CD4-positive, alpha-beta T cell treated with Interleukin-21 for 1 hour (primary cell): ENCODE measurements at regions not wholly inside any gene's neighbourhood (a gene's known extent, or its start where the extent isn't known, plus 50 kb on each side); places are given as distances from the start of the nearest gene placed in this dataset.
"Not testable (repeated sequence)": the region's sequence is repeated elsewhere in the genome, so short reads cannot be mapped to it uniquely, and the experiment has no call there.

ENCODE experiments used
- DNase-seq: peaks from one replicate; pipeline ENCODE4 v3.0.0-alpha.2; 2020

DNA sequence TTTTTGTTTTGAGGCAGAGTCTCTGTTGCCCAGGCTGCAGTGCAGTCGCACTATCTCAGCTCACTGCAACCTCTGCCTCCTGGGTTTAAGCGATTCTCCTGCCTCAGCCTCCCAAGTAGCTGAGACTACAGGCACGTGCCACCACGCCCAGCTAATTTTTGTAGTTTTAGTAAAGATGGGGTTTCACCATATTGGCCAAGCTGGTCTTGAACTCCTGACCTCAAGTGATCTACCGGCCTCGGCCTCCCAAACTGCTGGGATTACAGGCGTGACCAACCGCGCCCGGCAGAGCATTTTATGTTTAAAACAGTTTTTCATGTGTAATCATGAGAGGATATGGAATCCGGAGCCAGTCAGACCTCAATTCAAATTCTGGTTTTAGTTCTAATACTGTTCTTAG lies 94.0 kb upstream of the CHD2 start:
- not testable (repeated sequence) for DNase-seq

DNA sequence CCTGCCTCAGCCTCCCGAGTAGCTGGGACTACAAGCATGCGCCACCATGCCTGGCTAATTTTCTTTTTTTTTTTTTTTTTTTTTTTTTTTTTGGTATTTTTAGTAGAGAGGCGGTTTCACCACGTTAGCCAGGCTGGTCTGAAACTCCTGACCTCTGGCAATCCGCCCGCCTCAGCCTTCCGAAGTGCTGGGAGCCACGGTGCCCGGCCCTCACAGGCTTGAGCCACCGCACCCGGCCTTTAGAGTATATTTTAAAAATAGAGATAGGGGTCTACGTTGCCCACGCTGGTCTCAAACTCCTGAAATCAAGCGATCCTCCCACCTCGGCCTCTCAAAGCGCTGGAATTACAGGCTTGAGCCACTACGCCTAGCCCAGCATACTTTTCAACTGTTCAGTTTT lies 93.4 kb upstream of the CHD2 start:
- DNase-seq: no peak

DNA sequence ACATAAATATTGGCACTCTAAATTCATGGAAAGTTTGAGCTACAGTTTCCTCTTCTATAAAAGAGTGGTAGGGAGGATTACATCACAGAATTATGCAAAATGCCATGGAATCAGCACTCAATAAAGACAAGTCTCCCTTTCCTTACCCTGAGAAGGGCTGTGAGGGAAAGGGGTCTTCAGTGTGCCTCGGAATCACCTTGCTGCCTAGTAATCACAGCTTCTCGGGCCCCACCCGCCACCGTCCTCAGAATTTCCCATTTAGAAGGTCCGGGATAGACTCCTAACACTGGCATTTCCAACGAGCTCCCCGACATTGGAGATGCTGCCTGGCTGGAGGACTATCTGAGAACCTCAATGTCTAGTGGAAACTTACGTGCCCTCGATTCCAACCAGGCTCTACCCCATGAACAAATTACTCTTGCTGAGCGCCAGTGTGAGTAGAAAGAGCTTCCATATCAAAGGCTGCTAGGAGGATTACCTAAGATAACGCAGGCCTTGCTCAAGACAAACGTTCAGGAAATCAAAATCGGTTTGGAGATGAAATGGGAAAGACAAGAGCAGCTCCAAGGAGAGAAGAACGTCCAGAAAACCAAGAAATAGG lies 92.1 kb upstream of the CHD2 start:
- peak; percentile 38 for DNase-seq

DNA sequence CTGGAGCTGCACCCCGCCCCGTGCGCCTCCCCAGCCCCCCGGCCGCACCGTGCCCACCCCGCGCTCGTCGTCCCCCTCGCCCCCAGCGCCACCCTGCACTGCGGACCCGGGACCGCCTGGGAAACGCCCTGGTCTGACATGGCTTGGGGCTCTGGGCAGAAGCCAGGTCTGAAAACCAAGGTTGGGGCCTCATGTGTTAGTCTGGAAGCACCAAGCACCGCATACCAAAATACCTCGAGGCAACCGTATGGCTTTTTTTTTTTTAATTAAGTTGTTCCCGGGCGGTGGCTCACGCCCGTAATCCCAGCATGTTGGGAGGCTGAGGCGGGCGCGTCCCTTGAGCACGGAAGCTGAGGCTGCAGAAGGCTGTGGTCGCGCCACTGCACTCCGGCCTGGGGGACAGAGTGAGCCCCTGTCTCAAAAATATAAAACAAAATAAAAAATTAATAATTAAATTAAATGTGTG lies 91.5 kb upstream of the CHD2 start:
- DNase-seq: no peak

DNA sequence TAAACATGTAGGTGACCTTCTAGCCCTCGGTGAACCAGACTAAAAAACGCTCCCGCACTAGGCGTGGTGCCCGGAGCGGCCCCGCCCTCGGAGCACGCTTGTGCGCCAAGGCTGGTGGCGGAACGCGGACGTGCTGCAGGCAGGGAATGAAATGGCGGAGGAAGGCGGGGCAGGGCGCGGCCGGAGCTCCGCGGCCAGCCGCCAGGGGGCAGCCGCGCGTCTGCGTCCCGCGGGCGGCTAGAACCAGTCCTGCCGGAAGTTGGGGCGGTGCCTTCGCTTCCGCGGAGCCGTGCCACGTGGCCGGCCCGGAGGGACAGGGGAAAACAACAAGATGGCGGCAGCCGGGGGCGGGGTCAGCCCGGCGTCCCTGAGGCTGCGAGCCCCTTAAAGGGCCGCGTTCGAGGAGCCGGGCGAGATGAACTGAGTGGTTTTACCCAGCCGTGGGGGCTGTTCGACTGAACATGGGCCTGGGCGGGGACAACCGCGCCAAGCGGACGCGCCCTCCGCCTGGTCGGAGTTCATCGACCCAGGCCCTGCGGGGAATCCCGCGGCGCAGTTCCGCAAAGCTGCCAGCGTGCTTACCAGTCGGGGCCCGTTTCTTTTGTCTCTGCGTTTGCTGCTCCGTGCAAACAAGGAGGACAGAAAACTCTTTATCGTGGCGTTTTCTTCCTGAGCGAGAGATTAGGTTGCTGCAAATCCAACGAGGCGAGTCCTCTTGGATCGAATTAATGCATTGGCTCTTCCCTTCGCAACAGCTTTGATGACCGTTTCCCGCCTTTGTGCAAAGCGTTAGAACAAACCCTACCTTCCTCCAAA lies 90.9 kb upstream of the CHD2 start:
- peak; percentile 98 for DNase-seq

DNA sequence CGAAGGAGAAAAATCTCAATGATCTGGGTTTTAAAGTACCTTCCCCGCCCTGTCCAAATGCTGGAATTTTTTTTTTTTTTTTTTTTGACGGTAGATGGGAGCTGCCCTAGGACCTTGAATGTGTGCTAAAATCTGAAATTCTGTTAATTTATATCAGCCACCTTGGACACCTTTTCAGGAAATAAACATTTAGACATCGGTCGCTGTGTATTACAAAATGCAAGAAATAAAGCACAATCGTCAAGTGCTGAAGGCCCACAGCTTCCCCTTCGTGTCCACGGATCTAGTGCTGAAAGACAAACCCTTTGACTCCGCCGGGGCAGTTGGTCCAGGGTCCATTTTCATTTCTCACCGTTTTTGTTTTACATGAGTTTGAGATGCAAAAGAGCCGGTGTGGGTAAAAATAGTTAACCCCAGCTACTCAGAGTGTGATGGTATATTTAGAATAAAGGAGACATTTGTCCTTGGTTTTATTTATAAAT lies 90.2 kb upstream of the CHD2 start:
- peak; percentile 50 for DNase-seq

DNA sequence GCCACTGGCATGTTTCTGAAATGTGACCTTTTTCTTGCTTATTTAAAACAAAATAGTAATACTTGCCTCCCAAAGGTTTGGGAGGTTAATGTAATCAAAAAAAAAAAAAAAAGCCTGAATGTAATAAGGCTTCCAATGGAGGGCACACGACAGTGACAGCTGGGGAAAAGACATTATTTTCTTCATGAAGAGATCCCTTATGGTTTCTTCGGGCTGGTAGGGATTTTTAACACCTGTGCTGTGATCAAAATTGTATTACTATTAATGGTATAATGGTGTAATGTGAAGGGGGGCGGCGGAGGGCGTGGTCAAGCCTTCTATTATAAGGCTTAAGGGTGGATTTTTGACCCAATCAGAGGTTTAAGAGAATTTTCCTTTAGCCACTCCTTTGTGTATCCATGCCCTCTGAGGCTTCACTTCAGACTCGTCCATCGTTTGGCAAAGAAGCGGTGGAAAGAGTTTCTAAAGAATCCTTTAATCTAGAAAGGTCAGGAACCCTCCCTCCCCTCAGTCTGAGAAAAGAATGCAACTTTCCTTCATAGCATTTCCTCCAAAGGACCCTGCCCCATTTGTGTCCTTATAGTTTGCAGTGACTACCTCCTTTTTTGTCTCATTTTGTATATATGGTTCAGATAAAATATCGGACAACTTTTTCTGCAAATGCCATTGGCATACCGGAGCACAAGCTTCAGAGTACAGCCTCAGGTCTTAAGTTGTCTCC lies 89.5 kb upstream of the CHD2 start:
- DNase-seq: peak; percentile 37

DNA sequence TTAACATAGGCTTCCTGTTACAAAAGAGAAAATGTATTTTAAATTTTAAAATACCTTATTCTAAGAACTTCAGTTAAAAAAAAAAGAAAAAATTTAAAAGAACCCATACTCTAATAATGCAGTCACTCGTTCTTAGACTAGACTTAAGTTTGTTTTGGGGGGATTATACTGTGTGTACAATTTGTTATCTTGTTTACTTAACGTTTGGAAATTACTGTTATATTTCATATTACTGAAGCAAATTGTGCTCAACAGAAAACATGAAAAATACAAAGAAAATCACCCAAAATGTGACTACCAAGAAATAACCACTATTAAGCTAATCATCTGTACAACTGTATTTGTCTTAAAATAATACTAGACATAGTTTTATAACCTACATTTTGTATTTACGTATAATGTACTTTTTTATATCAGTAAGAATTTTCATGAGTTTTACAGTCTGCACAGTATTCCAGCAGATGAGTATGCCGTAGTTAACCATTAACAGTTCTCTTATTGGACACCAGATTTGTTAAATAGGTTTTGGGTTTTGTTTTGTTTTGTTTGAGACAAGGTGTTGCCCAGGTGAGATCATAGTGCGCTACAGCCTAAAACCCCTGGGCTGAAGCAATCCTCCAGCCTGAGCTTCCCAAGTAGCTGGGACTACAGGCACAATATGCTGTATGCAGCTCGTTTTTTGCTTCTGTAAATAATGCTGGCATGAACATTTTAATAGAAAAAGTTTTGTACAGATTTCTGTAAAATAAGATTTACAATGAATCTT lies 88.8 kb upstream of the CHD2 start:
- DNase-seq: peak; percentile 52

DNA sequence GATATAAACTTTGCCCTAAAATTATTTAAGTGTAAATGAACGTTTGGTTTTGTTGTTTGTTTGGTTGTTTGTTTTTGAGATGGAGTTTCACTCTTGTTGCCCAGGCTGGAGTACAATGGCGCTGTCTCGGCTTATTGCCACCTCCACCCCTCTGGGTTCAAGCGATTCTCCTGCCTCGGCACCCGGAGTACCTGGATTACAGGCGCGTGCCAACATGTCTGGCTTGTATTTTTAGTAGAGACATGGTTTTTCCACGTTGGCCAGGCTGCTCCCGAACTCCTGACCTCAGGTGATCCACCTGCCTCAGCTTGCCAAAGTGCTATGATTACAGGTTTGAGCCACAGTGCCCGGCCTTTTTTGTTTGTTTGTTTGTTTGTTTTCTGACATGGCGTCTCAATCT lies 87.9 kb upstream of the CHD2 start:
- no peak for DNase-seq

DNA sequence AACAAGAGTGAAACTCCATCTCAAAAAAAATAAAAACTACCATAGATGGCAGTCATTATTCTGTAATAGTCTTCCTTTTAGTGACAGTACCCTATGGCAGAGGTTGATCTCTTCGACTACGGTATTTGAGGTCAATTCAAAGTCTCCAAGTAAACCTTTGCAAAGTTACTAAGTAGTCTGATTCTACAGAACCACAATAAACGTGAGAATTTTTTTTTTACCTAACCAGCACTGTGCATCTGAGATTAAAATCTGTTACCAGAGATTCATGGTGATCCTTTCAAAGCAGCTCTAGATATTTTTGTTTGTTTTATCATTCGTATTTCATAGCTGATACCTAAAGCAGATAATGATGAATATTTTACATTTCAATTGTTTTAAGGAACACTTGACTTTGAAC lies 86.6 kb upstream of the CHD2 start:
- DNase-seq: peak; percentile 75

DNA sequence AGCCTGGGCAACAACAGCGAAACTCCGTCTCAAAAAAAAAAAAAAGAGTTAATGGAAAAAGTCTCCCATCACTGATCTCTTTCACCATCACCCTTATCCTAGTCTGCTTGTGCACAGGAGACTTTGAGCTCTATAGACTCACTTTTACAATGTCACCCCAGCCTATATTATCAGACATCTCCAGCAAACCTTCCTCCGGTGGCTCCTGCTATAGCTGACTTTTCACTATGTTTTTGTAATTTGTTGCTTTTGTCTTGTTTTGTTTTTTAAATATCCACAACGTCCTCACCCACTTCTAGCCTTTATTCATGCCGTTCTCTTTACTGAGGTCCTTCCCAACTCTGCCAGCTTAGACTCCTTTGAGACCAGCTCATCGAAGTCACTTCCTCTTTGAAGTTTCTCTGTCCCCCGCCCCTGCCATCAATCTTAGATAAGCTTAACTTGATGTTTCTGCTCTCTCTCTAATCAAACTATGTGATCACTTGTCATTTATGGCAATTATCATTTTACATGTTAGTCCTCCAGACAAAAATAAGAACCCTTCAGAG lies 82.7 kb upstream of the CHD2 start:
- DNase-seq: peak; percentile 26

DNA sequence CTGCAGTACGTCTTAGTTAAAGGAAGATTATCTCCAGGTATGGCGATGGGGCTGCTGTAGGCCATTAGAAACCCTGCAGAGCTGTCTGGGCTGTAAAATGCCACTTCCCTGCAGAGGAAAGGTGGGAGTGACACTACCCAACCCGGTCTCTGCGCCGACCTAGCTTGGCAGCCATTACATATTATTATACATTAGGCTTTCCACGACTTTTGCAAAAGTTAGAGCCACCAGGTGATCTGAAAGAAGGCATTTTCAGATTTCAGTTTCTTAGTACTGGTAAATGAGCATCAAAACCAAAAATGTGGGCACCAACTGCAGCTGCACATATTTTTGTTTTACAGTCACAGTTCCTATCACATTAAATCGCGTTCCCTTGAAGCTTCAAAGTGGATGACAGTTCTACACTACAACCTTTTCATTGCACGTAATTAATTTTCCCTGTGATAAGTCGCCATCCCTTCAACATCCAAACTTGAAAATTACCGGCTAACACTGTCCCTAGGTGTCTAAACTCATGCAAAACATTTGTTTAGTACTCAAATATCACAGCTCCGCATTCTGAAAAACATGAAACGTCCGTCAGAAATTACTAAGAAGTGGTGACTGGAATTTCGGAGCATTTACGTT lies 81.4 kb upstream of the CHD2 start:
- DNase-seq: no peak

DNA sequence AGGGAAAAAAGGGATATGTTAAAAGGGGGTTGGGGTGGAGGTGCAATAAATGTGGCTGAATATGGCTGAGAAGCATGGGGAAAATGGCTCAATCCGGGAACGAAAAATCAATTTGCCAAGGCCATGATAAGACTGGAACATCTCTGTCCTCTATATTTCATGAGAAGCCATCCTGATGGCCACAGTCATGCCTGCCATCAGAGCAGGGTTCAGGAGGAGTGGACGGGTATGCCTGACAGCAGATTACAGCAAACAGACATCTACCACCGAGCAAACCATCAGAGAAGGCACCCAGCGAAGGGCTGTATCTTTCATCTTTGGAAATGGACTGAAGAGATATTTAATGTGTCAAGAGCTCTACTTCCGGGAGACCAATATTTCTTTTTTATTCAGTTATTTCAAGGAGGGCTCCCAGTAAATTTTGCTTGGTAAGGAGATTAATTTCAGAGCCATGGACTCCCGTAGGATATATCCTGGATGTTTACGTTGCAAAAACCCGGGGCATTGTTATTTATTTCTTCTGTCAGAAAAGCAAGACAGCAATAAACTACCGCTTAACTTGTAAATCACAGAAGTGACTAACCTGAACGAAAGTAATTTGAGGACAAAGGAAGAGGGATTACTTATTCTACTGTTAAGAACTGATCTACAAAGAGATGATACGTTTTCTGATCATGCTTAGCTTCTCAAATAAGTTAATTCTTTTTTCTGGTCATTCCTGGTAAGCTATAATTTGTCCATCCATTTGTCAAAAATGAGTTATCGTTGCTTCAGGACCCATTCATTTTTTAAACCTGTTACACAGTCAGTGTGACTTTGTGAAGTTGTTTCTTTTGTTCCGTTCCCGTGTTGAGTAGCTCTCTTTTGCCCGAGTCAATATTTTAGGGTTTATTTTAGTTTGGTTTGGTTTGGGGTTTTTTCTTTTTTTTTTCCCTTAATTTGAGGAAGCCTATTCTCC lies 80.6 kb upstream of the CHD2 start:
- DNase-seq: no peak

DNA sequence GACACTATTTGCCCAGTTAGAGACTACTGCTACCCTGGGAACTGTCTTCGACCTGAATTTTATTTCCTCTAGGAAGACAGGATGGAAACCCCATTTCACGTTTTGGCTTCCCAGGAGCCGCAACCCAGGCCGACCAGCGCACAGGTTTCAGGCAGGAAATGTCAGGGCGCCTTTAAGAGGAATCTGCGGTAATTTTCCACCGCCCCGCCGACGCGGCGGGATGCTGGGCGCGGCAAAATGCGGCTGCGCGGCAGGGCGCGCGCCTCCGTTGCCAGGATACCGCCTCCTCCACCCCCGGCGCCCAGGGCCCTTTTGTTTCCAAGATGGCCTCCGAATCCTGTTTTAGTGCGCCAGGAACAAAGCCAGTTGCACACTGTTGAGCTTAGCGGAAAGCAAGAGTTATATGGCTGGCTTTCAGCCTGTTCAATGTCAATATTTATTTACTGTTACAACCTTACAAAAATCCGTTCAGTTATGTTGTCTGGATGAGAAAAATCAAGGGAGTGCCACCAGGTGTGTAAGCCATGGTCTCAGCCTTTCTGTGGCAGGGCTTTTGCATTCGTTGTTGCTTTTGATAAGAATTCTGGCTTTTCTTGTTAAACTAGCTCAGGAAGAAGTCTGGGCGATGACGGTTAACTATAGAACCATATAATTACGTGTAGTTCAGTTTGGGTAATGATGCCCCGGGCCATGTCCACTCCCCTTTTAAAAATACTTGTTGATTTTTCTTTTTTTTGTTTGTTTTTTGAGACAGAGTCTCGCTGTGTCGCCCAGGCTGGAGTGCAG lies 79.7 kb upstream of the CHD2 start:
- DNase-seq: peak; percentile 88

DNA sequence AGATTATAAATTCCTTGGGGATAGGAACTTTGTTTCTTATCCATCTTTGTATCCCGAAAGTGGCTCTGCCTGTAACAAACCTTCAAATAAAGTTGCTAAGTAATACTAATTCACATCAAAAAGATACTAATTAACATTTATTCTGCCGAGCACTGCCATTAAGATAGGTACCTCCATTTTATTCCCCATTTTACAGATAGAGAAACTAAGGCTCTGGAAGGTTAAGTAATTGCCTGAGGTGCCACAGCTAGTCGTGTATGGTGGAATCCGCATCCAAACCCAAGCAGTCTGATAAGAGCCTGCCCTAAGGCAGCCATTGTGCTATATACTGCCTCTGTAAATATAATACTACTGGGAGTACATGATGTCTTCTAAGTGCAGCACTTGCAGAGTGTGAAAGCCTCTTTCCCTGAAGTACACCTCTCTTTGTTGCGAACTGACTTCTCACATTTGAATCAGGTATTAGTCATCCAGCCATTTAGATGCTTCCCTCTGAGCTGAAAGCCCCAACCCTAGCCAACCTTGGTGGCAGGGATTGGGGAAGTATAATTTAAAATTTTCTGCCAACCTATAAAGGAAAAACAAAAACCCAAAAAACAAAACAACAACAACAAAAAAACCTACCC lies 78.5 kb upstream of the CHD2 start:
- no peak for DNase-seq

DNA sequence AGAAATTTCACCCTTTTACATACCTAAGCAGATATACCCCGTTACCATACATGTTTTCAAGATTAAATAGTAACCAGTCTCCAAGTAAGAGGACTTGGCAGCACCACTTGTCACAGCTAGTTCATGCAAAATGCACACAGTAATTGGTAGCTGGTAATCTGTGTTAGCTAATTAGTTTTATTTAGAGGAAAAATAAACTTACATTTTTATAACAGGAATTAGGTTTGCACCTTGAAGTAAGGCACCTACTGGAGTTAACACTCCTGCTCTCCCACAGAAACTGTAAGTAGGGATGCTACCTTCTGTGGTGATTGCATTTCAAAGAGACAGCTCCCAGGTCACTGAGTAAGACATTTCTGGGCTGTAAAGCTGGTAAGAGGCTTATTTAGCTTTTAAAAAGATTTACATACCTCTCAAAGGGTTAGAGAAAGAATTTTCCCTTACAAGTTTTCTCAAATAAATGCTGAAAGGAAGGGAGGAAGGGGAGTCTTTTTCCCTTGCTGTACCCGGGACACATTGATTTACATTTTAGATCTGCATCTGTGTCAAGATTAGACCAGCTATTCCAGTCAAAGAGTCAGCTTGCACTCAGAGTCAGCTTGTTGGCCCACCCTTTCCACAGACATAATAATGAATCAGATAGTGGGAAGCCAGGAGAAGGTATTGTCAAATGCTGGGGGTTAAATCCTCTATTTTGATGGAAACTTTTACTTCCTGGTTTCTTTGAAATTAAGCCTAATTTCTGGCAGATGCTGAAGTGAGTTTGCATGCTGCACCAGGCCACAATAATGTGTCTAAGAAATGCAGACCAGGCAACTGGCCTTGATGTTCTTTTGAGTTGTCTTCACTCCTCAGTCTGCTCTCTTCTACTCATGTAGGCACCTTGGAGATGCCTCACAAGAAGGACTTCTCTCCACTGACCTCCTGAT lies 77.6 kb upstream of the CHD2 start:
- DNase-seq: no peak

DNA sequence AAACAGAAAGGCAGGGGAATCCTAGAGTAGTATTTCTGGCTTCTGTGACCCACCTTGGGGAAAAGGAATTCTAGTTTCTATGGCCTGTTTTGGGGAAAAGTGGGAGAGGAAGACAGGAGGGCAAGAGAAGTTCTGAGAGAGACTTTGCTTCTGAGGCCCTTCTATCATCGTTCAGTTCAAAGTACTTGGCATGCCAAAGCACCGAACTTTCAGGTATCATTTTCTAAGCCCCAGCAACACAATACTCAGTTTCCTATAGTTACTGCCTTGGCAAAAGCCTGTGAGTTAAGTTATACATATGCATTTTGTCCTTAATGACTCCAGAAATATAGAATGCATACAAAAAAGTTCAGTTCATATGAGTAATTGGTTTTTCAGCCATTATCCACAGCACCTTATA lies 74.1 kb upstream of the CHD2 start:
- DNase-seq: no peak

DNA sequence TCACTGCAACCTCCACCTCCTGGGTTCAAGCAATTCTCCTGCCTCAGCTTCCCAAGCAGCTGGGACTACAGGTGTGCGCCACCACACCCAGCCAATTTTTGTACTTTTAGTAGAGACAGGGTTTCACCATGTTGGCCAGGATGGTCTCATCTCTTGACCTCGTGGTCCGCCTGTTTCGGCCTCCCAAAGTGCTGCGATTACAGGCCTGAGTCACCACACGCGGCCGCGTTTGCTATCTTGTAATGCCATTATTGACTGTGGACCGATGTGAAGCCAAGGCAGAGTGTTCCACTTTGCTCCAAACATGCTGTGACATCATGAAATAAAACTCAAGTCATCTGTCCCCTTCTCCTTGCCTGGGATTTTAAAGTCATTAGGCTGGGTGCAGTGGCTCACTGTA lies 72.1 kb upstream of the CHD2 start:
- DNase-seq: not testable (repeated sequence)

DNA sequence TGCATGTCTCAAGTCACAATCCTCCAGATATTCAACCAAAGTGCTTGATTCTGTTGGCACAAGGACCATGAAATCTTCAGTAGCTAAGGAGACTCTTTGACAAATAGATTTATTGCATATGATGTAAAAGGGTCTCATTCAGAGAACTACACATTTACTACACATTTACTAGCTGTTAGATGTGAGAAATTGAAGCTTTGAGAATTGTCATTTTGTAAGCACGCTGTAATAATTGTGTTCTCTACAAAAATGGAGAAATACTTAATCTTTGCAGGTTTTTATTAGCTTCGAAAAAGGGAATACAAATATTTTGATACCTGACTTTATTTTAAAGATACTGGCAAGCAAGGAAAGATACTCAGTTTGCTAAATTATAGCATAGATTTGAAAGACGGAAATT lies 70.2 kb upstream of the CHD2 start:
- no peak for DNase-seq
